Fibroblast of upper back skin (primary cell): ENCODE measurements at regions not wholly inside any gene's neighbourhood (a gene's known extent, or its start where the extent isn't known, plus 50 kb on each side); places are given as distances from the start of the nearest gene placed in this dataset.

Experiments used
- DNase-seq: peaks from one replicate; pipeline ENCODE4 v3.0.0-alpha.2; 2013

DNA sequence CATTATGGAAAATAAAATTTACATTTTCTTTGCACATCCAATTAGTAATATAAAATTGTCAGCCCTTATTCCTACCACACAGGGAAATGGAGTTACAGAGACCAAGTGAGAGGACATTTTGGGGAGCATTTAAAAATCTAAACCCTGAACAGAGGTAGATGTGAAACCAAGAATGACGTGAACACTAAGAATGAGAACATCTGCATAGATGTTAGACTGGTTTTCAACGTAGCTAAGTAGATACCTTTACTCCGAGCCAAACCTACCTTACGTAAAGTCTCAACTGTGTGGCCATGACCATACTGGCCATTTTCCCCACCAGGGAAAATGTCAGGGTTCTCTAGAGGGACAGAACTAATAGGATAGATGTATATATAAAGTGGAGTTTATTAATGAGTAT lies 51.4 kb upstream of the THBS1 start:
- DNase-seq: no peak

DNA sequence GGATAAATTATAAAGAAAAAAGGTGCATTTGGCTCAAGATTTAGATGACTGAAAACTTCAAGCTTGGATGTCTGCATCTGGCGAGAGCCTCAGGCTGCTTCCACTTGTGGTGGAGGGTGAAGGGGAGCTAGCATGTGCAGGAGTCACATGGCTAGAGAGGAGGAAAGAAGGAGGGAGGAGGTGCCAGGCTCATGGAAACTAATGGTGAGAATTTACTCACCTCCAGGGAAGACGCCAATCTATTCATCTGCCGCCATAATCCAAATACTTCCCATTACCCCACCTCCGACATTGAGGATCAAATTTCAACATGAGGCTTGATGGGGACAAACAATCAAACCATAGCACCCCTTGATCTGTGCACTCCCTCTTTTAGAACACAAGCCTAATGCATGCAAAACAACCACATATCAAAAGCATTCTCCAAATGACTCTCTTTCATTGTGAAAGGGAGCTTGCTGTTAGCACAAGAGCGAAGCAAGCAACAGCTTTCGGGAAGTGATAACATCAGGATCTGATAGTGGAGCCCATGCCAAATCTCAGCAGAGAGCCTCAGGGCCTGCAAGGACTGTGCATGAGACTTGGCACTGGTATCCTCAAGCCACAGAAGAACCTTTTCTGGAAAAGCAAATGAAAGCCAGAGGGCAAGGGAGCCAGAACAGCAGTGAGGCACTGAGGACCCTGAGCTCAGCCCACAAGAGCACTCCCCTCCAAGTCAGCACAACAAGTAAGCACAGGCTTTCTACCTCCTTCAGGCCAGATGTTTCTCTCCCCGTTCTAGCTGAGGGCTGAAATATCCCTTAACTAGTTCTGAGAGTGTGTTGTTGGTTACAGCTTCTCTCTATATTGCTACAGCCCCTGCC lies 50.2 kb upstream of the THBS1 start:
- DNase-seq: no peak
